ENCODE measurements at regions not wholly inside any gene's neighbourhood (a gene's known extent, or its start where the extent isn't known, plus 50 kb on each side); places are given as distances from the start of the nearest gene placed in this dataset.

DNA sequence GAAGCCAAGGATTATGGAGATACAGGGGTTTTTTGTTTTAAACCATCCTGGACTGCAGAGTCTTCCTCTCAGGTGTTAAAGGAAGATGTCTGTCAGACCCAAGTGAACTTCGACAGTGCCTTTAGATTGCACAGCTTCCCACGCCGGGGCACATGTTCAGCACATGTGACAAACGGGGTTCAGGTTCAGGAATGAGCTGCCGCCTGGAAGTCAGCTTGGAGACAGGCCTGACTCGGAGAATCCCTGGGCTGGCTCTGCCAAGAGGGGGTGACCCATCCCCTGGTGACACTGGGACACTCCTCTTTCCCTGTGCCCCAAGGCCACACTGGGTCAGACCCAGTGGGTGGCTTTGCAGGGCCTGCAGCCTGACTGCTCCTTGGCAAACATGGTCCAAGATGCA is 359.3 kb upstream of the SALL3 start:
- TF ChIP-seq, protein P1, sequence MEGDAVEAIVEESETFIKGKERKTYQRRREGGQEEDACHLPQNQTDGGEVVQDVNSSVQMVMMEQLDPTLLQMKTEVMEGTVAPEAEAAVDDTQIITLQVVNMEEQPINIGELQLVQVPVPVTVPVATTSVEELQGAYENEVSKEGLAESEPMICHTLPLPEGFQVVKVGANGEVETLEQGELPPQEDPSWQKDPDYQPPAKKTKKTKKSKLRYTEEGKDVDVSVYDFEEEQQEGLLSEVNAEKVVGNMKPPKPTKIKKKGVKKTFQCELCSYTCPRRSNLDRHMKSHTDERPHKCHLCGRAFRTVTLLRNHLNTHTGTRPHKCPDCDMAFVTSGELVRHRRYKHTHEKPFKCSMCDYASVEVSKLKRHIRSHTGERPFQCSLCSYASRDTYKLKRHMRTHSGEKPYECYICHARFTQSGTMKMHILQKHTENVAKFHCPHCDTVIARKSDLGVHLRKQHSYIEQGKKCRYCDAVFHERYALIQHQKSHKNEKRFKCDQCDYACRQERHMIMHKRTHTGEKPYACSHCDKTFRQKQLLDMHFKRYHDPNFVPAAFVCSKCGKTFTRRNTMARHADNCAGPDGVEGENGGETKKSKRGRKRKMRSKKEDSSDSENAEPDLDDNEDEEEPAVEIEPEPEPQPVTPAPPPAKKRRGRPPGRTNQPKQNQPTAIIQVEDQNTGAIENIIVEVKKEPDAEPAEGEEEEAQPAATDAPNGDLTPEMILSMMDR (IDR thresholded peaks at IDR 0.05; ENCODE audit: insufficient read depth, low read length, poor library complexity, severe bottlenecking): no peak
- DNase-seq (ENCODE audit: low read depth): no peak
- Histone ChIP-seq H3K4me3 (ENCODE audit: low read depth, low read length) (no peak overlapping the region), H3K27me3 (ENCODE audit: control insufficient read depth, insufficient read depth, low read length) (no peaks in the 10 kb centered on the region), H3K36me3 (ENCODE audit: control insufficient read depth, insufficient read depth, low read length) (no peaks in the 10 kb centered on the region)

DNA sequence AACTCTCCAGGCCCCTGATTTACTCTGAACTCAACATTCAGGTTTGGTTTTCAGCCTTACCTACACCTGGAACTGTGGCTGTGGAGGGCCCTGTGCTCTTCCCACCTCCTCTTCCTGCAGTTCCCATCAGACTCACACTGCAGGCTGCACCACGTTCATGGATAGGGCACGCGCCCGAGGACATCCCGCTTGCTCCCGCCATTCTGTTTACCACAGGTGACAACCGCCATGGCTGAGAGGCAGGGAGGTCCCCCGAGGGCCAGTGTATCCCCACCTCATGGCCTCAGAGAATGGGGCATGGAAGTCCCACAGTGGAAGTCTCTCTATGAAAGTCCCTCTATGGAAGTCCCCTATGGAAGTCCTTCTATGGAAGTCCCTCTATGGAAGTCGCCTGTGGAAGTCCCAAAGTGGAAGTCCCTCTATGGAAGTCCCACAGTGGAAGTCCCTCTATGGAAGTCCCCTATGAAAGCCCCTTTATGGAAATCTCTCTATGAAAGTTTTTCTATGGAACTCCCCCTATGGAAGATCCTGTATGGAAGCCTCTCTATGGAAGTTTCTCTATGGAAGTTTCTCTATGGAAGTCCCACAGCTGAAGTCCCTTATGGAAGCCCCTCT is 358.4 kb upstream of the SALL3 start:
- no peaks in the 10 kb centered on the region for H3K27me3 ChIP-seq (ENCODE audit: control insufficient read depth, insufficient read depth, low read length)
- TF ChIP-seq, protein P1 (IDR thresholded peaks at IDR 0.05; ENCODE audit: insufficient read depth, low read length, poor library complexity, severe bottlenecking): no peak
- H3K4me3 ChIP-seq (ENCODE audit: low read depth, low read length): no peak overlapping the region
- H3K36me3 ChIP-seq (ENCODE audit: control insufficient read depth, insufficient read depth, low read length): no peaks in the 10 kb centered on the region
- DNase-seq (ENCODE audit: low read depth): no peak

DNA sequence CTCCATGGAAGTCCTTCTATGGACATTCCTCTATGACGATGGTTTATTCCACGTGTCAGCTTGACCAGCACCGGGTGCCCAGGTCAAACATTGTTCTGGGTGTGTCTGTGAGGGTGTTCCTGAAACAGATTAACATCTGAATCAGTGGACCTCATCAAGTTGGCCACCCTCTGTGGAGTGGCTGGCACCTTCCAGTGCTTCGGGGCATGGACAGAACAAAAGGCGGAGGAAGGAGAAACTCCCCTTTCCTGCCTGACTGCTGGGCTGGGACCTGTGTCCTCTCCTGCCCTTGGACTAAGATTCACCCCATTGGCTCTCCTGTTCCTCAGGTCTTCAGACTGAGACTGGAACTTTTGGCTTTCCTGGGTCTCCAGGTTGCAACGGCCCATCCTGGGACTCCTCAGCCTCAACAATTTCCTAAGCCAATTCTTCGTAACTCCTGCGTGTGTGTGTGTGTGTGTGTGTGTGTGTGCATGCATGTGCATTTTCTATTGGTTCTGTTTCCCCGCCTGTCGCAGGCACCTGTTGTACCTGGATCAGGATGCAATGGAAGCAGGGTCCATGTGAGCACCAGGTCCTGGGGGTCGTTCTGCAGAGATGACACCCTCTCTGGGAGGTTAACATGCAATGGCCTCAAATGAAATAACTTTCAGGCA is 357.2 kb upstream of the SALL3 start:
- no peak overlapping the region for H3K4me3 ChIP-seq (ENCODE audit: low read depth, low read length)
- no peaks in the 10 kb centered on the region for H3K36me3 ChIP-seq (ENCODE audit: control insufficient read depth, insufficient read depth, low read length)
- TF ChIP-seq, protein P1 (IDR thresholded peaks at IDR 0.05; ENCODE audit: insufficient read depth, low read length, poor library complexity, severe bottlenecking): no peak
- DNase-seq (ENCODE audit: low read depth): no peak
- no peaks in the 10 kb centered on the region for H3K27me3 ChIP-seq (ENCODE audit: control insufficient read depth, insufficient read depth, low read length)

DNA sequence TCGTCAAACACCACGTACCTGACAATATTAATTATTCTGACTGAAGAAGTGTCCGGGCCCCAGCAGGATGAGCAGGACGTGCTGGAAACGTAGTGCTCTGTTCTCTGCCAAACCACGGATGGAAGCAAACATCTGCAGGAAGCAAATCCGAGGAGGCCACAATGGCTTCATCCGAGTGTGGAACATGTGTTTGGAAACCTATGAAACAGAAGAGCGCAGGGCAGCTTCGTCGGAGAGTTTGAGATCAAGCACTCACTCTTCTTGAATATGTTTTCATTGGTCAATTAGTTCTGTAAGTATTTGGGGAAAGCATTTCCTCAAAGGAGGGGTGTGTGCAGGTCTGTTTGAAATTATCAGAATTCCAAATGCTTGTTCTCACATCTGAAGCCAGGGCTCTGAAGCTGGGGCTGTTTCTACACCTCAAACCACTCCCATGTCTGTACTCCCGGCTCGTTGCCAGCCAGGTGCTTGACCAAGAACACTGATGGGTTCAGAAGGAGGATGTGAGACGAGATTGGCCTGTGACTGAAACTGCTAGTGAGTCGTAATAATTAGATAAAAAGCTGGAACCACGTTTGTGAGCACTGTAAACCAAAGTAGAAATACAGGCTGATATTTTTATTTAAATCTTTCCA is 356.6 kb upstream of the SALL3 start:
- TF ChIP-seq, protein P1 (IDR thresholded peaks at IDR 0.05; ENCODE audit: insufficient read depth, low read length, poor library complexity, severe bottlenecking): no peak
- Histone ChIP-seq H3K36me3 (ENCODE audit: control insufficient read depth, insufficient read depth, low read length) (no peaks in the 10 kb centered on the region), H3K27me3 (ENCODE audit: control insufficient read depth, insufficient read depth, low read length) (no peaks in the 10 kb centered on the region), H3K4me3 (ENCODE audit: low read depth, low read length) (no peak overlapping the region)
- no peak for DNase-seq (ENCODE audit: low read depth)

DNA sequence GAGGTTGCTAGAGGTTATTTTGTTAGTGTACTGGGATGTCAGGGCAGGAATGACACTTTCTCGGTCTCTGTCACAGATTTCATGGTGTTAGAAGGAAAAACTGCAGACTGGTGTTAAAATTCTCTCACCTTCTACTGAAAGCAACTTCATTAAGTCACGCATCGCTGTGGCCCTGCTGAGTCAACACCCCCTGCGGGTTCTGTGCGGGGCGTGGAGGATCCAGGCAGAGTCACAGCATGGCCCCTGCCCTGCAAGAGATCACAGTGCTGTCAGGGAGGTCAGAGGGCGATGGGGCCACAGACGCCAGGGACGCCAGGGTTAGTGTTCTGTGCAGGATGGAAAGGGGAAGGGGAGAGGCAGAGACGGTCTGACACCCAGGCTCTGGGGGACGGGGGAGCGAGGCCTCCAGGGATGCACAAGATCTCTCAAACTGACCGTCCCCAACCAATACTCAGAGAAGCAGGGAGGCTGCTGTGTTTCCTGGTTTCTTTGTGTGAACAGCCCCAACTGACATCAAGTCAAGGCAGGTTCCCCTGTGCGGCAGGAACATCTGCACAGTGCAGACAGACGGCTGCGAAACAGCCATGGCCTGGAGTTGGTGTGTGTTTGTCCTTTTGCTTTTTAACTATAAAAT is 354.9 kb upstream of the SALL3 start:
- DNase-seq (ENCODE audit: low read depth): no peak
- TF ChIP-seq, protein P1 (IDR thresholded peaks at IDR 0.05; ENCODE audit: insufficient read depth, low read length, poor library complexity, severe bottlenecking): no peak

More for the DNA sequence above, 354.9 kb upstream of the SALL3 start:
- Histone ChIP-seq H3K27me3 (ENCODE audit: control insufficient read depth, insufficient read depth, low read length) (no peaks in the 10 kb centered on the region), H3K36me3 (ENCODE audit: control insufficient read depth, insufficient read depth, low read length) (no peaks in the 10 kb centered on the region), H3K4me3 (ENCODE audit: low read depth, low read length) (no peak overlapping the region)
